ENCODE measurements at regions not wholly inside any gene's neighbourhood (a gene's known extent, or its start where the extent isn't known, plus 50 kb on each side); places are given as distances from the start of the nearest gene placed in this dataset.

DNA sequence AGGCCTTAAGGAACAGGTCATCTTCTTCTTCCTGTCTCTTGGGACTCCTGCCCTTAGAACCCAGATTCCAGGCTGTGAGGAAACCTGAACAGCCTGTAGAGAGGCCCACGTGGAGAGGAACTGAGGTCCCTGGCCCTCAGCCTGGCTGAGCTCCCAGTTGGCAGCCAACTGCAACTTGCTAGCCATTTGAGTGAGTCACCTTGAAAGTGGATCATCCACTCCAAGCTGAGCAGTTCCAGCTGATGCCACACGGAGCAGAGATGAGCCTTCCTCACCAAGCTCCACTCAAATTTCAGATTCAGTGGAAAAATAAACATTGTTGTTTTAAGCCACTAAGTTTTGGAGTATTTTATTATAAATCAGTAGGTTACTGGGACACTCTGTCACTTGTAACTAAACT, 392.5 kb downstream of the BCOR start:
- DNase-seq (ENCODE audit: low read depth): peak; percentile 93

- DNase-seq (ENCODE audit: low read depth): no peak
These were observed 388.4 kb downstream of the BCOR start for GRCh38 chrX:39709364-39709763.

GRCh38 chrX:39709812-39710211, 387.9 kb downstream of the BCOR start:
- no peak for DNase-seq (ENCODE audit: low read depth)

DNA sequence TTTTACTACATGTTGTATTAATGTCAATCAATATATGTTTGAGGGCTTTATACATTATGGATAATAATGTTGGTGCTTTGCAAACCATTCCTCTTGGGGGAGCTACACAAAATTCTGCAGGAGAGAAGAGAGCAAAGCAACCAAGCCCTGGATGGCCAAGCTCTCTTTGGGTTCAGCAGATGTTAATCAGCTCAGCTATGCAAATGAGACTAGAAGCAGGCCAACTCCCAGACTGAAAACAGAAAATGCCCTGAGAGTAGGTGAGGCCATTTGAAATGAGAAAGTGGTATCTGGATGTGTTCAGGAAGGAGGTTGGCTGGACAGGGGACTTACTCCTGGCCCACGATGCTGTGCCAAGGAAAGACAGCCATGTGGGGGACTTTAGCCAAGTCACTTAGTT, 387.0 kb downstream of the BCOR start:
- no peak for DNase-seq (ENCODE audit: low read depth)

GRCh38 chrX:39714471-39714870, 383.3 kb downstream of the BCOR start:
- no peak for DNase-seq (ENCODE audit: low read depth)

DNA sequence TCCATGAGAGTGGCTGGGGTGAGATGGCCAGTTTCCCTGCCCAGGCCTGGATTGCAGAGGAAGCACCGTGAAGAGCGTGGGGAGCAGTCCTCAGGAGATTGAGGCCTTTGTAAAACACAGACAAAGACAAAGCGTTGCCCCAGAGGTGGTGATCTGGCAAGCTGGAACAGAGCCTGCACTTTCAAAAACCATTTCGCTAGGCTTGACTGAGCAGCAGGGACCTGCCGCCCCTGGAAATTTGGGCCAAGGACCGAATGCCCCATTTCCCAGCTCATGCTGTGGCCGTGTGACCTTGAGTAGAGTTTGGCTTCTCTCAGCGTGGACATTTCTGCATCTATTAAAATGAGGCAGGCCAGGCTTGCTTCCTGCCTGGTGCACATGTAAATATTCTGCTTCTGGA, 381.4 kb downstream of the BCOR start:
- no peak for DNase-seq (ENCODE audit: low read depth)

DNA sequence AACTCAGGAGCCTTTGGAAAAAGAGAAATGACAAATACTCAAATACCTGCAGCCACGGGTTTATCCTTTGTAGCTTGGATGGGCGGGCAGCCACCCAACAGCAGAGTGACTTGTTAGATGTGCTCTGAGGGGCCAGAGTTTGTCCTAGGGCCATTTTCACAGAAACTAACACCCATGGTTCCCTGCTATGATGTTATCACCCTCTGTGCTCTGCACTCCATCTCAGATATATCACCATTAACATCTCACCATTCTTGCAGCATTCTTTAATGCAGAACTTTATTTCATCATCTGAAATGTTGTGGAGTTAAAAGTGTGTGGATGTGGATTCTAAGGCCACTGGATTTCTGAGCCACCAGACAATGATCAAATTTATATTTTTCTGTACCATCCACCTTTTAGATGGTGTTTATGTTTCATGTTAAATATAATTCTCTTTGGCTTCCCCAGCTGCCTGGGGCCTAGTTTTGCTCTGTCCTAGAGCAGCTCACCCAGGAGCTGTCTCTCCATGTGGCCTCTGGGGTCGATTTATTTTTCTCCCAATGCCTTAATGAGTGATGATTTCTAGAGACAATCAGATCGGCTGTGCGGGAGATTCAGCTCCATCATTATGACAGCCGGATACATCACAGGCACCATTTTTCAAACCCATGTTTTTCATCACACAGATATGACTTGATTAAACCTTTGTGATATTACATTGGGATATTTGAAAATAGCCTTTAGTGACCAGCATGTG, 380.8 kb downstream of the BCOR start:
- DNase-seq (ENCODE audit: low read depth): no peak

- DNase-seq (ENCODE audit: low read depth): no peak
These were observed 378.8 kb downstream of the BCOR start for GRCh38 chrX:39718981-39719380.

- DNase-seq (ENCODE audit: low read depth): no peak
These were observed 376.8 kb downstream of the BCOR start for GRCh38 chrX:39720945-39721344.

DNA sequence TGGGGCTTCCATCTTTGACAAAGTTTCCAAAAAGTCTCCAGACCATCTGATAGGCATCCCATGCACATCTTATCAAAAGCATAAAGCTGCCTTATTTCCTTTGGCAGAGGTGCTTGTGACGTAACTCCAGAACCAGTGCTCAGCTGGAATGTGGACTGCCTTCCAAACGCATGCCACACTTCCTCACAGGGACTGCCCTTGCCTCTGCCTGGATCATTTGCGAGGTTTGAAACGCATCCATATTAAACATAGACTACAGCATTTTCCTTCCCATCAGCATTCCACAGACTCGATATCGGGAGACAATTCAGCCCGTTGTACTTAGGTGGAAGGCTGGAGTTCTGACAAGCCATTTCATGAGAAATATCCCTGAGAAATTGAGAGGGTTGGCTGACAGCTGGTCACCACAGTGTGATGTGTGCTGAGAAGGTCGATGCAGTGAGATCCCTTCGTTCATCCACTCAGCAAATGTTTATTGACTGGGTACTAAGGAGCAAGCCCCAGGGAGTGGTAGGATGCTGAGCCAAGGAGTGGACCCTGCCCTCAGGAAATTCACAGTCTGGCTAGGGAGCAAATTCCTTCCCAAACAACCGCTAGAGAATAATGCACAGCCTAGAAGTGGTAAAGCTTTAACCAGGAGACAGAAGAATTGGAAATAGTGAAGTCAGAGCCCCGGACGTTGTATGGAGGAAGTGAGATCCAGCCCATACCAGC, 376.0 kb downstream of the BCOR start:
- peak; percentile 31 for DNase-seq (ENCODE audit: low read depth)

DNA sequence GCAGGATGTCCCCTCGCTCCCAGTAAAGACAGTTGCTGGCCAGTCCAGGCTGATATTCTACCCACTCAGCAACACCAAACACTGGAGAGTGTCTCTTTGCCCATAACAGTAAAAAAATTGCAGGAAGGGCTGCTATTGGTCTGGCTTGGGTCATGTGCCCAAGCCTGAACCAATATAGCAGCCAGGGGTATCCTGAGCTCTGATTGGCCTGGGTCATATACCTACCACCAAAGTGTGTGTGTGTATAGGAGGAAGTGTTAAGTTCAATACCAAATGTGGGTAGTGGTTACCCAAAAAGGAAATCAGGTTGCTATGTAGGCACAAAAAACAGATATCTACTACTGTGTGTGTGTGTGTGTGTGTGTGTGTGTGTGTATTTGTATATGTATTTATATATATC, 373.2 kb downstream of the BCOR start:
- no peak for DNase-seq (ENCODE audit: low read depth)

DNA sequence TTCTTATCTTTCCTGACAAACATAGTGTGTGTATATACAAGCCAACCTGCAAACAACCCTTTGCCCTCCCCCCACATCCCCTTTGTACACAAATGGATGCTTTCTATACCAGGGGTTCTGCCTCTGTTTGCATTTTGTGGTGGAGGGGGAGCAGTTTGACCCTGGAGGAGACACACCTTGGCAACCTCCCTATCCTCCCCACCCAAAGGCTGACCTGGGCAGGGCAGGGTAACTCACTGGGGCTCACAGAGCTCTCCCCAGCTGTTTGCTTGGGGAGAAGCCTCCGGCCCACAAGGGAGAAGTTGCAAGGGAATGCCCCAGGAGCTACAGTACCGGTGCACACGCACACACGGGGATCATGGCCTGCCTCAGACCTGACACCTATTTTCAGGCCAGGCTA, 372.6 kb downstream of the BCOR start:
- DNase-seq (ENCODE audit: low read depth): no peak

GRCh38 chrX:39725928-39726619, 371.7 kb downstream of the BCOR start:
- peak; percentile 76 for DNase-seq (ENCODE audit: low read depth)

GRCh38 chrX:39726771-39727170, 371.0 kb downstream of the BCOR start:
- peak; percentile 45 for DNase-seq (ENCODE audit: low read depth)

- DNase-seq (ENCODE audit: low read depth): no peak
These were observed 369.7 kb downstream of the BCOR start for GRCh38 chrX:39728025-39728424.

DNA sequence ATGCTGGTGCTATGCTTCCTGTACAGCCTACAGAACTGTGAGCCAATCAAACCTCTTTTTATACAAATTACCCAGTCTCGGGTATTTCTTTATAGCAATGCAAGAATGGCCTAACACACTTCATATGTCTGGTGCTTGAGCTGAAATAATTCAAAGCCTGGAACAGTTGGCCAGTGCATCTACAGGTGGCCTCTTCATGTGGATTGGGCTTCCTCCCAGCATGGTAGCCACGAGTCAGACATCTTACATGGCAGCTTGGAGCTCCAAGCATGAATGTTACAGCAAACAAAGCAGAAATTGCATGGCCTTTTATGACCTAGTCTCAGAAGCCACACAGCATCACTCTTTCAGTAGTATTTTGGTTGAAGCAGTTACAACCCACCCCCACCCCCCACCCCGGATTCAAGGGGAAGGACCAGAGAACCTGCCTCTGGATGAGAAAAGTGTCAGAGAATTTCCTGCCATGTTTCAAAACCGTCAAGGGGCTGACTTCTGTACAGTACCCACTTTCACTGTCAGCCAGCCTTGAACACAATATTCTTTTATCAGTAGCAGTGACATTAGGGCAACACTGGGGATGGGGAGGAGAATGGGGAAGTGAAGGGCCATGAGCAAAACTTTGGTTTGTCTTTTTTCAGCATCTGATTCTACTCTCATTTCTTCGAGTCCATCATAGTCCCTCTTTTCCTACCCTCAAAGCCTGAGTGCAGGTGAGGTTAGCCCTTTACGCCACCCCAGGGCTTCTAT, 368.7 kb downstream of the BCOR start:
- DNase-seq (ENCODE audit: low read depth): no peak

GRCh38 chrX:39729981-39730661, 367.6 kb downstream of the BCOR start:
- no peak for DNase-seq (ENCODE audit: low read depth)

- peak; percentile 74 for DNase-seq (ENCODE audit: low read depth)
These were observed 367.0 kb downstream of the BCOR start for GRCh38 chrX:39730662-39731329.

- no peak for DNase-seq (ENCODE audit: low read depth)
These were observed 366.5 kb downstream of the BCOR start for GRCh38 chrX:39731330-39731667.

DNA sequence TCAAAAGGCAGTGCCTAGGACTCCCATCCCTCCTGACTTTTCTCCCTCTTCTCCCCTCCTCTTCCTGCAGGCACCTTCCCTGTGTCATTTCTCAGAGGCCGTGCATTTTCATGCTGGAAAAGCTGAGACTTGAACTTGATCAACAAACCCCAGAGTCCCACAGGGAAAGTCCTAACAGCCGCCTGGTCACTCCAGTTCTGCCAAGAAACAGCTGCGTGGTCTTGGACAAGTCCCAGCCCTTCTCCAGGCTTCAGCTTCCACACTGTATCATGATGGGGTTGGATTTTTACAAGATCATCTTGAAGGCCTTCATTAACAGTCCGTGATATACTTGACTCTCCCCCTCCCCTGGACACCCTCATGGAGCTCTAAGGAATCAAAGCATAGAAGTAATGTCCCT, 366.0 kb downstream of the BCOR start:
- DNase-seq (ENCODE audit: low read depth): no peak

DNA sequence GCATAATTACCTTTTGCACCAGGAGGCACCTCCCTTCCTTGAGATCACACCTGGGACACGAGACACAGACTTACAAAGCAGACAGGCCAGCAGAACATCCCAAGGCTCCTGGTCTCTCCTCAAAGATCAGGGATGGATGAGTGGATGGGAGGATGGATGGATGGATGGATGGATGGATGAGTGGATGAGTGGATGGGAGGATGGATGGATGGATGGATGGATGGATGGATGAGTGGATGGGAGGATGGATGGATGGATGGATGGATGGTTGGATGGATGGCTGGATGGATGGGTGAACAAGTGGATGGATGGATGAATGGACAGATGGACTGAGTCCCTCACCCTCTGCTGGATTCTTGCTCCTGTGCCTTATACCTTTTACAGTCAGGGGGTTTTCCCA, 364.0 kb downstream of the BCOR start:
- no peak for DNase-seq (ENCODE audit: low read depth)

Measured in iris pigment epithelial cell (primary cell).